GM19025 (cell line): ENCODE measurements at regions not wholly inside any gene's neighbourhood (a gene's known extent, or its start where the extent isn't known, plus 50 kb on each side); places are given as distances from the start of the nearest gene placed in this dataset.
"Not testable (repeated sequence)": the region's sequence is repeated elsewhere in the genome, so short reads cannot be mapped to it uniquely, and the experiment has no call there.

Experiments
- ATAC-seq: cut with Tn5 transposase; IDR thresholded peaks from one replicate; pipeline ENCODE4 v1.9.1; 2021; ENCODE audit warnings: mild to moderate bottlenecking, low read depth, moderate library complexity; ENCODE audit not compliant: unreplicated experiment

DNA sequence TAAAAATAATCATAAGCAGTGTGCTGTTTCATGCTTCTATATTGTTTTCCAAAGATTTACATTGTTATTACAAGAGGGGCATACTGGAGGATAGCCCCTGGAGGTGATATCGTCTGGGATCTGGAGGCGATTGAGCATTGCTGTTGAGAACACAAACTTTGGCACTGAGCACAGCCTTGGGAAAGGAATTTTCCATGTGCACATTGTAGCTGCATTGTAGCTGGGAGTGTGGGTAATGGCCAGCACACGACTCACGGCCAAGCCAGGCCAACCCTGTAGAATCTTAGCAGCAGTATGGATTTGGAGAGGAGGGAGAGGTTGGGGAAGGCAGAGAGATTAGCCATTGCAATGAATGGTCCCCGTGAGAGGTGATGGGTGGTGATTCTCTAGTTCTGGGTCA lies 121.9 kb downstream of the SMIM20 start:
- ATAC-seq = no peak

DNA sequence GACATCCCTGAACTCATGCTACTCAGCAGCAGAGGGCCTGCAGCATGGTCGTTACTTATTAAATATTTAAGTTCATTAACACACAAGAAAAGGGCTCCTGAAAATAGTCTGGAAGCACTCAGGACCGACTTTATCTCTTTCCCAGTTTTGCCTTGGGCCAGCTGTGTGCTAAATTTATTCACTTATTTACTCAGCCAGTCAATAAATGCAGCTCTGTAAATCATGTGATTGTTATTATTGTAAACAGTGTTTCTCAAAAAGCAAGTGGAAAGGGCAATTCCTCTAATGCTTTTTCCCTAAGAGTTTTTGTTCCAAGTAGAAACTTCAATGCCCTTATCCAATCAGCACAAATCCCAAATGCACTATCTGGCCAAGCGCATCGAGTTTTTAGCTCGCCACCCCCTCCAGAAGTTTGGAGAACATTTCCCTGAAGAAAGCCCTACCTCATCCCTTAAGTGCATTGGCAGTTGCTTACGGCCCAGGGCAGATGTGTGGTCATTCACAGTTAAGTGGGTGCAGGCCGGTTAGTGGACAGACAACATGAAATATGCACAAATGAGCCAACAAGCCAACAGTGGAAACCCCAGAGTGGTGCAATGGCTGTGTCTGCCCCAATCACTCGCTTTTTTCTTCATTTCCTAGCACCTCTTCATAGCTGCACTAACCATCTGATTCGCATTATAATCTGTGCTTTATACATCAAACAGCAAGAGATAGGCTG lies 125.8 kb downstream of the SMIM20 start:
- no peak for ATAC-seq

DNA sequence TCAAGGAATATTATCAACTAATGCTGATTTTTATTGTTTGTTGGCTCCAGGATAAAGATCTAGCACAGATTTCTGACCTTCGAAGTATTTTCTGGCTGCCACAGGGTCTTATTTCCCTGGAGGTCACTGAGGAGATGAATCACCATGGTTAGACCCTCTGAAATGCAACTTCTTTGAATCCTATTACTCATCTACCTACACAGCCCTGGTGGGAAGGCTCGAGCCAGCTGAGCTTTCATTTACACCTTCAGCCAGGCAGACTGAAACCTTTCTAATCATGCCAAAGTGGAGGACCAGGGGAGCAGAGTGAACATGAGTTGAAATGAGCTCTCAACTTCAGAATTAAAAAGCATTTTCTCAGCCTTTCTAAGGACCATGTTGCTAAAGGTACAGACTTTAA lies 130.5 kb downstream of the SMIM20 start:
- no peak for ATAC-seq

DNA sequence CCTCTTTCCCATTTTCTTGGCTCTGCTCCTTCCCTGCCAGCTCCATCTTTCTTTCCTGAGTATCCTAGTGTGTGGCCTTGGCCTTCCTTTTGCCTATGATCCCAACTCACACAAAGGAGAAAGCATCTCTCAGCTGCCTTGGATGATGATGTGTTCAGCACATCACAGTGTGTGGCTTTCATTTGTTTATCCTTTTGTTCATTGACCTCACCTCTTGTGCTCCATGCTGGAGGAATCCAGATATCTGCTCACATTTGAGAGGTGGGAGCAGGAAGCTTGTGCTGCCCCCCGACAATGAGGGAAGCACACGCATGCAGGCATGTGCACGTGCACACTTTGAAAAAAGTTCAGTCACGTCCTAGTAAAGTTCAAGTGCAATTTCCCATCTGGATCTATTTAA lies 131.0 kb downstream of the SMIM20 start:
- ATAC-seq = no peak

DNA sequence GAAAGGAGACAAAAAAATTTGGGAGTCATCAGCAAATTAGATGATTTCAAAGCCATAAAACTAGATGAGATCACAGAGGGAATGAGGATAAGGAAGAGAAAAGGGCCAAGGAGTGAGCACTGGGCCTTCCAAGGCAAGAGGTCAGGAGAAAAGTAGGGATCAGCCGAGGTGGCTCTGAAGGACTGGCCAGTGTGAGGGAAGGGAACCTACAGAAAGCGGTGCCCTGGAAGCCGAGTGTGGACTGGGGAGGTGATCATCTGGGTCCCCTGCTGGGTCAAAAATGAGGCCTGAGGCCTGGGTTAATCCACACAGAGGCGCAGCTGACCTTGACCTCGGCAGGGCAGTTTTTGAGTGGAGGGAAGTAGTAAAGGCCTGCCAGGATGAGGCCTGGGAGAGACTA lies 133.8 kb downstream of the SMIM20 start:
- no peak for ATAC-seq

DNA sequence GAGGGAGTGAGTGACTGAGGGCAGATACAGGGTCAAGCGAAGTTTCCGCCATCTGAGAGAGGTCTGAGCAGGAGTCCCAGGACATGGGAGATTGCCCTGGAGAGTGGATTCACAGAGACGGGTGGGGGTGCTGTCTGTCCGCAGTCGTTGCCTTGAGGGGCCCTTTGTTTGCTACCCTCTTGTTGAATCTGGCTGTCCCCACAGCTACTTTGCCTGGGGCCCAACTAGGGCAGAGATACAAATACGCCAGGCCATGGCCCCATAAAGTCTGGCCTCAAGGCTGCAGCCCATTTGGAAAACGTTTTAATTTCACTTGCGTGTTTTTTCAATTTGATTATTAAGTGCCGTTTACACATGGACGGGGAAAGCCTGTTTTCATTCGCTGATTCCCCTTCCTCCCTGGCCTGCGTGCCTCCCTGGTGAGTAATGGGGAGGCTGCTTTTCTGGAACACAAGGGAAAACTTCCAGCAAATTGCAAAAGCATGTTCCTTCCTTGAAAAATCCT lies 134.4 kb downstream of the SMIM20 start:
- ATAC-seq = no peak

DNA sequence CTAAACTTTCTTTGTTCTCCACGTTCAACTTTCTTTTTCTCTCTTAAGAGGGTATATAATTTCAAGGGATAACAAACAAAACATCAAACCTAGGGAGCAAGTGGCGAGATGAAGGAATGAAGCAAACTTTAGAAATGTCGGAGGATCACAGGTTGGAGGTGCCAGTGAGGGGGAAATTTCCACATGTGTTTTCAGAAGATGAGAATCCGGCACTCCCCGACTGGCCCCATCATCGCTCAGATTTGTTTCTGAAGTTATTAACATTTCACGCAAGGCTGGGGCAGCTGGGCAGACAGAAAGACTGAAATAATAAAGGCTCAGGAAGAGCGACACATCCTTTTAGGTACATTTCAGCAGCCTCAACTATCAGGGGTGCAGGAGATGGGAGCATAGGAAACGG lies 134.9 kb downstream of the SMIM20 start:
- ATAC-seq = no peak

DNA sequence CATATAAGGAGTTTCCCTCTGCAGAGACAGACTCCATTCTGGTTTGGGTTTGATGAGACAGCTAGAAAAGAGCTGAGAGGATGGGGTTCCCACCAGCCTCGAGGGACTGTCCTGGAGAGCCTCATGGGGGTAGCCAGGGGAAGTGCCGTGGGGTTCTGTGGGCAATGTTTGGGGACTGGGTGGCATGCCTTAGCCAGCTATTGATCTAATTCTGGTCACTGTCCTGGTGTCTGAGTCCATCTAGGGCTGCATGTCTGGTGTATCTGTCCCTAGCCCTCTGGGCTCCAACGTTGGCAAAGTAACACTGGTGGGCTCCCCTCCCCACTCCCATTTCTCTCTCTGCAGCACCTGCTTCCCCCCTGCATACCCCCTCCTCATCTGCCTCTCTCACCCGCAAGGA lies 135.4 kb downstream of the SMIM20 start:
- no peak for ATAC-seq

DNA sequence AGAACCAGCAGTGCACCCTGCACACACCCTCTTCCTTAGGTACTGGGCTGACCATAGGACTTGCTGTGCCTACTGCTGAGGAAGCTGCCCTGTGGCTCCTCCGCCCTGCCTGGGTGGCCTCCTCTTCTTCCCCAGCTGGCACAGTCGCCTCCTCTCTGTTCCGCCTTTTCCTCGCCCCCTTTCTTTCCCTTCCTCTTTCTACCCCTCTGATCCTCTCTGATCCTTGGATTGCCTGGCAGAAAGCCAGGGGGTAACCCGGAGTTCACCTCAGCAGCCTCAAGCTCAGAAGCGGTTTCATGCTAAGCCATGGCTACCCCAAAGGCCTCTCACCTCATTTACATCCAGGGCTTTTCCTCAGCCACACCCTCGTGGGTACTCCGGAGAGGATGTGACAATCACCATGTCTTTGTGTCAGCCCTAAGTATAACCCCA lies 136.2 kb downstream of the SMIM20 start:
- peak; percentile 79 for ATAC-seq

DNA sequence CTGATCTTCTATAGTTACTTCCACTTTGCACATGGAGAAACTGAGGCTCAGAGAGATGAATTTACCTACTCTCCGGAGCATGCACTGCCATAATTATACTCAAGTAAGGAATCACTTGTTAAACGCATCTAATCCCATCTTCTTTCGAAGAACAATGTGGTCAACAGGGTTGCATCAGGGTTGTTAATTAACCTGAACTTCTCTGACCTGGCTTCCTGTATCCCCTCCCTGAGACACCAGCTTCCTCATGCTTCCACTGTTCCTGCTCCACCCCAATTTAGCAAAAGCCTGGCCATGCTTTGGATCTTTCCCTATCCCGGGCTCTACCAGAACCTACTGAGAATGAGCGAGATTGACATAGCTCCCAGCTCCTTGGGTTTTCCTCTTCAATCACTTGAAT lies 136.7 kb downstream of the SMIM20 start:
- peak; percentile 27 for ATAC-seq

DNA sequence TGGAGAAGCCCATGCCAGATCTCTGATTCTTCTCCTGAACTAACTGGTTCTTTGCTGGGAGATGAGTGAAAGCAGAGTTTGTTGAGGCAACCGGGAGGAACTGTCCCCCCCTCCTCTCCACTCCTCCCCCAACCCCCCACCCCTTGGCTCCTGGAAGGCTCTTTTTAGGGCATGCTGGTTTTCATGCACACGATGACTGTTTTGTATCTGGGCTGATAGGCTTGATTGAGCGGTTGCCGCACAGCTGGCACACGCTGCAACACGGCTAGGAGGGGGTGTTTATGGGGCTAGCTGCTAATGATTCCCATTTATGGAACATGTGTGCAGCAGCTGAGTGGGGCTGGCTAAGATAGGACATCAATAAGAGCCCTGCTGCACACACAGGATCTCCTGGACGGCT lies 137.2 kb downstream of the SMIM20 start:
- no peak for ATAC-seq

DNA sequence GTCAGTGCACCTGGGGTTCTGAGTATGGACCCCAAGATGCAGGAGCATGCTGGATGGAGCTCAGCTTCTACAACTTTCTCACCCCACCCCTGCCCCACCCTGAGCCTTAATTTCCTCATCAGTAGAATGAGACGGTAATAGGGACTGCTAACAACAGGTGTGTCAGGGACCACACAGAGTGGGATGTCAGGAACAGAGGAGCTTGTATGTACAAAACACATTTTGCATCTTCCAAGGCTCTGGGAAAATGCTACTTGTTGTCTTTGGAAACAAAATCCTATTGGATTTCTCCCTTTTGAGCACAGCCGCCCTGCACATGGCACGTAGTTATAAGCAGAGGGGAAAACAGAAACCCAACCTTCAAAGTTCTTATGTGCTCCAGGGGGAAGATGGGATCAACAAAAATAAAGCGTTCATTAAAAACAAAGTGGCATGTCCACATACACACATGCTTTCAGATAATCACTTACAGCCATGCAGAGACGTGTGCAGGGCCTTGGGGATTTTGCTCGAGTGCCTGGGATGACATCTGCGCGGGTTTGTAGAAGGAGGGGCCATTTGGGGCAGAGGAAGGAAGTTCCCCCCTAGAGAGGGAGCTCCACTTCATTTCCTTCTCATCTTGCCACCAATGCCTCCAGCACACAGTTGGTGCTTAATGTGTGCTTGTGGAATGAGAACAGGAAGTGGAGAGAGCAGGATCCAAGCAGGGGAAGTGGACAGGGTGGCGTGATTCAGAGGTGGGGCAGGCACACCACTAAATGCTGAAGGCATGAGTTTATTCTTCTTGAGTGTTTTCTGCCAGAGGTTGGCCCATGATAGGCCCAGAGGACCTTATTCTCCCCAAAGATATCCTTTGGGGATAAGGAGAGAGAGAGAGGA lies 138.9 kb downstream of the SMIM20 start:
- ATAC-seq = no peak

DNA sequence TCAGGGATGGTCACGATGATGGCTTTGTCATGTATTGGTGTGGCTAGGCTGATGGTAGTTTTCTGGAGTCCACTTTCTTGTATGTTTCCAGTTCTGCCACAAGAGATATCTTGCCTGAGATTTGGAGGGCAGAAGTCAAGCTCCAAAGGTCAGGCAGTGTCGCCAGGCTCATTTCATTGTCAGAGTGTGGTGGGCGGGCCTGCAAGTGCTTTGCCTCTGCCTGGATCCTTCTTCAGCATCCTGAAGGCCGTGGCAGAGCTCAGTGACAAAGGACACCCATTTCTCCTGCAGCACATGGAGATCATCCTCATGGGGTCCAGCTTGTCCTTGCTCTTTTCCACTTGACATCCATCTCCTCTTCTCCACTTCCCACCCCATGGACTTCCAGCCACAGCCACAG lies 139.7 kb downstream of the SMIM20 start:
- no peak for ATAC-seq

DNA sequence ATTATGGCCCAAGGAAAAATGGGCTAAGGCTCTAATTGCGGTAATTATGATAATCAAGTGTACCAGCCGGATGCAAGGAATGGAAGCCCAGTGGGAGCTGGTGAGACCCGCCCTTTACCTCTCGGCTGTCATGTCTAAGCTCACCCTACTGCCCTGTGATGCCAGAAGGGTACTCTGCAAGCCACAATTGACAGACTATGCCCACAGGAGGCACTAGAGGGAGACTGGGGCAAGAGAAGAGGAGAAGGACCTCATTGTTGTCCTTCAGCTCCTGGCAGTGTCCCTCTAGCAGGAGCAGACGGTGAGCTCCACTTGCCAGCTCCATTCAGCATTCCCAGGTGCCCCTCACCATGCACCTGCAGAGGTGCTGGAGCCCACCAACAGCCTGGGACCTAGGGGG lies 141.8 kb downstream of the SMIM20 start:
- ATAC-seq = no peak

DNA sequence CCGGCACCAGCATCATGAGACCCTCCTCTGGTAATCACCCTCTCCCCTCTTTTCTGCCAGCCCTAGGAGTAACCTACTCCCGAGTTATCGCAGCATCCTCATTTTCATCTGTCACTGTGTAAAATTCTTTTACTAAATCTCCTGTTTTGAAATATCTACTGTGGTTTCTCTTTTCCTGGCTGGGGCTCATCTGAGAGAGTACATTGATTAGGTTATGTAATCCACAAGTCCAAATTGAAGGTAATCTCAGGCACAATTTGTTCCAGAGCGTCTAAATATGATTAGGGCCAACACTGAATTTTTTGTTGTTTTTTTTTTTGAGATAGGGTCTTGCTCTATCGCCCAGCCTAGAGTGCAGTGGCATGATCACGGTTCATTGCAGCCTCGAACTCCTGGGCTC lies 142.4 kb downstream of the SMIM20 start:
- ATAC-seq = no peak

DNA sequence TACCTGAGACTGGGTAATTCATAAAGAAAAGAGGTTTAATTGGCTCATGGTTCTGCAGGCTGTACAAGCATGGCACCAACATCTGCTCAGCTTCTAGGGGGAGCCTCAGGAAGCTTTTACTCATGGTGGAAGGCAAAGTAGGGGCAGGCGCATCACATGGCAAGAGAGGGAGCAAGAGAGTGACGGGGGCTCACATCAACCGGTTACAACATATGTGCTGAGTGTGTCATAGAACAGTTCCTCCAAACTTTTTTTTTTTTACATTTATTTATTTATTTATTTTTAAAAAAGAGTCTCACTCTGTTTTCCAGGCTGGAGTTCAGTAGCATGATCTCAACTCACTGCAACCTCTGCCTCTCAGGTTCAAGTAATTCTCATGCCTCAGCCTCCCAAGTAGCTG lies 143.8 kb downstream of the SMIM20 start:
- not testable (repeated sequence) for ATAC-seq

DNA sequence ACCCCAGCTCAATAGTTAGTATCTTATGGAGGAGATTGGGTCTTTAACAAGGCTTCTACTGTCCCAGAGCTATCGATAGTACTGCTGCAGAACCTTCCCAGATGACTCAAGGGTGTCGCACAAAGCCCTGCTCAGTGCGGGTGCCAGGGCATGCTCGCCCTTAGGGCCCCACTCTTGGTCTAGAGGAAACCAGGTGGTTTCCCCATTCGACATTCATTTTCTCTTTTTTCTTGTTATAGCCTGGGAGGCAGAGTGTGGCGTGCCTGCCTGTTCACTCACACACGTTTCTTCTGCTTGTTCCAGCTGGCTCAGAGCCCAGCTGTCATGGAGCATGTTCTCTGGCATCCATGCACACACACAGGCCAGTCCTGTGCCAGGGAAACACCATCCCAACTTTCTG lies 144.5 kb downstream of the SMIM20 start:
- peak; percentile 87 for ATAC-seq

DNA sequence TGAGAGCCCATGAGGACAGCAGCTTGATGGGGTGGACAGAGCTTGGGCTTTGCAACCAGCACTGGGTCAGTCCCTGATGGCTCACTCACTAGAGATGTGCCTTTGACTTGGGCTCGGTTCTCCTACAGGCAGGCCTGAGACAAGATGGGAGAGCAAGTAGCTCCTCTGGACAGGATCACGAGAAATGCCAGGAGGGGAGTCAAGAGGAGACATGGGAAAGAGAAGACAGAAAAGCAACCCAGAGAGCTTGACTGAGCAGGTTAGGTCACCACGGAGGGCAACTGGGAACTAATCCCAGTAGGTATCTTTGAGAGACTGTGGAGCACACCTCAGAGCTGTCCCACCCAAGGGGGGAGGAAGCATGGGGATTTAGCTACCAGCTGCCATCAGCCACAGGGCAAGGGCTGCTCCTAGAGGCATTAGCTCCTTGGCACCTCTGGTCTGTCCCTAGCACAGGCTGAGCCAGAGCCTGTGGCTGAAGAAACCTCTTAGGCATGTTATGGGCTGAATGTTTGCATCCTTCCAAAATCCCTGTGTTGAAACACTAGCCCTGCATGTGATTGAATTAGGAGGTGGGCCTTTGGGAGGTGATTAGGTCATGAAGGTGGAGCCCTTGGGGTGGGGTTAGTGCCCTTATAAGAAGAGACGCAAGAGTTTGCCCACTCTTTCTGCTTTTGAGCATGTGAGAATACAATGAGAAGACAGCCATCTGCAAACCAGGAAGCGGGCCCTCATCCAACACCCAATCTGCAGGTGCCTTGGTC lies 145.6 kb downstream of the SMIM20 start:
- no peak for ATAC-seq

DNA sequence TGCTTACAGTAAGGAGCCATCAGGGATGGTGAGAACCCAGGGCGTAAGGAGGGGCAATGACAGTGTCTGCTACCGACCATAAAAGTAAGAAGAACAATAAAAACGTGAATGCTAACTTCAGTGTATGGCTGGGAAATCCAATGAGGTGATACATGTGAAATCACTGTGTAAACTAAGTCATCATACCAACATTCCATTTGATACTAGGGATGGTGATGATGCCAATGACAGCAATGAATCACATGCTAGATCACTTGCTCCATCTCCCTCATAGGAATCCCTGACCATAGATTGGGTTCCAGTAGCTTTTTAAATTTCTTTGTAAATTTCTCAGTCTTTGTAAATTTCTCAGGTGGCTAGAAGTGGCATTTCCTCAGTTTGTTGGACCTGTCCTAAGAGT lies 146.3 kb downstream of the SMIM20 start:
- ATAC-seq = no peak

DNA sequence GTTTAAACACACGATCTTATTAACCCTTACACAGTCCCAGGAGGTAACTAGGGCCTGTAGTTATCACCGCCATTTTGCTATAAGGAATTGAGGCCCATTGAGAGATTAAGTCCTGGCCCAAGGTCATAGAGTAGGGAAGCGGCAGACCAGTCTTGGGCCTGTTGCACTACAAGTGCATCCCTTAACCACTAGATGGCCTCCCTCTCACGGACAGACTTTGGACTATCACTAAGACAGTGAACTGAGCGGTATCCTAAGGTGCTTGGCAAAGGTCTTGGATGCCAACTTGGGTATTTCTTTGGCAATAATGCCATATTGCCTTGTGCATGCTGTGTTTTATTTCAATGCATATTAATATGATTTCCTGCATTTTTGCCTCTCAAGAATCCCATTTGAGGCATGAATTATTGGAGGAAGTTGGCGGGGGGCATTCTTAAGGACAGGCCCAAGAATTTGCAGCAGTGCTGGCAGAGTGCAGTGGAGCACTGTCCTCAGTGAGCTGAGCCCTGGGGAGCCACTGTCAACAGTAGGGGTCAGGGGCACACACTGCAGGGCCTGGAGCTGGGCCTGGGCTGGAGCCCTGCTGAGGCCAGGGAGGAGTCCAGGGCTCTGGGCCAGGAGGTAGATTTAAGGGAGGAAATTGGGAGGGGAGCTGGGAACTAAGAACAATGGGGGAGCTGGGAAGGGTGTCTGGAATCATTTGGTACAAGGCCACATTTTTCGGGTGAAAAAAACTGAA lies 147.4 kb downstream of the SMIM20 start:
- ATAC-seq = no peak
